NCI-H2171 treated with DMSO at 0.1 percent for 48 hours (cell line): ENCODE measurements at regions not wholly inside any gene's neighbourhood (a gene's known extent, or its start where the extent isn't known, plus 50 kb on each side); places are given as distances from the start of the nearest gene placed in this dataset.
"Not testable (repeated sequence)": the region's sequence is repeated elsewhere in the genome, so short reads cannot be mapped to it uniquely, and the experiment has no call there.

Experiments used
- DNase-seq: peaks from one replicate; lab custom pipeline; 2025; lab: John Stamatoyannopoulos, UW

DNA sequence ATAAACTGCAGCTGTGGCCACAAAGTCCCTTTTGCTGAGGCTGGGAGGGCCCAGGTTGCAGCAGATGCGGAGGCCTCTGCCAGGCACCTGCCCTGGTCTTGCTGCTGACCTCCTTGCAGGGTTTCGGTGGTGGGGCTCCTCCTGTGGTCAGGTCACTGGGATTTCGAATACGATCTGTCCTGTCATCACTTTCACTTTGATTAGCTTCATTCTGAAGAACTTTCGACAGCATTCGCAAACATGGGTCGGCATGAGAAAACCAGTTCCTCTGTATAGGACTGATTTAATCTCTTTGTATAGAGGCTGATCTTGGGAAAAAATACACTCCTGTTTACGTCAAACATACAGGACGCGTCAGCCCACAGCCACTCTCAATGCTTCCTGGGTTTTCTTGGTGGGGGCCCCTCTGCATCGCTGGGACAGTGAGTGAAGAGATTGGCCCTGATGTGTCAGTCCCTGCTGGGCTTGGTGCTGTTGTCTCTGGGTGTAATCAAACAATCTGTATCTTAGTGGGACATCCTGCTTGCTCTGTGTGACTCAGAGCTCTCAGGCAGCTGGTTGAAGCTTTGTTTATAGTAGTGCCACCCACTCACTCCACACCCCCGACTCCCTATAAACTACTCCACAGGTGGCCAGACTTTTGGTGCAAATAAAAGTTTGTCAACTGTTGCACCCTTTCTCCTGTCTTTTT lies 209.4 kb upstream of the CXCR4 start:
- DNase-seq = no peak

DNA sequence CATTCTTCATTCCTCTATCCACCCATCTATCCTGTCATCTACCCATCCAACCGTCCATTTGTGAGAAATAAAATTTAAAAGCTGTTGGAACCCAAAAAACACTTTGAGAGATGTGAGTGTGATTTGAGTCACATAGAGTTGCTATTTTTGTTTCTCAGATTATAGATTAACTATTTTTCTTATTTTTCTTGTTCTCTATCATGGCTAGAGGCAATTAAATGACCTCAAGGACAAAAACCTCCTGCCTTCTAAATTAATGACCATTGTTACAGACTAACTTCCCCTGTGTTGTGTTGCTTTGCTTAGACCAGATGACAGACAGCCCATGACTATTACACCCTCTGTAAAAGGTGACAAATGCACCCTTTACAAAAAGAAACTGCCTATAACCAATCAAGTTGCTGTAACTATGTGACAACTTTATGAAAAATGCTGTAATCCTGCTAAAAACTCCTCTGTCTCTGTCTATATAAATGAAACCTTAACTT lies 207.9 kb upstream of the CXCR4 start:
- DNase-seq = no peak

DNA sequence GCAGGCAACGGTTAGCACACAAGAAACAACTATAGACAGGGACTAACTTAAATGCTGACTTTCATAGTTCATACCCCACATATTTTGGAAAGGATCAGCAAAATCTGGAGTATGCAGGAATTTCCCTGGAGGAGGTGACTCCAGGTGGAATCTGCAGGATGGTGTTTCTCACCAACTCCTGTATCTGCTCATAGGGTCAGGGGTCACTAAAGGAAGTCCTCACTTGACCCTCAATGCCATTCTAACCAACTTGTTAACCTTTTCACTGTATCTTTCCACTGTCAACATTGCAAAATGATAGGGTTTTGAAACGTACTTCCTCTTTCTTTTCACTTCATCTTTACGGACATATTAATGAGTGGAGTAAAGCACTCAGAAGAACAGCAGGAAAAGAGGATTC lies 207.0 kb upstream of the CXCR4 start:
- no peak for DNase-seq

DNA sequence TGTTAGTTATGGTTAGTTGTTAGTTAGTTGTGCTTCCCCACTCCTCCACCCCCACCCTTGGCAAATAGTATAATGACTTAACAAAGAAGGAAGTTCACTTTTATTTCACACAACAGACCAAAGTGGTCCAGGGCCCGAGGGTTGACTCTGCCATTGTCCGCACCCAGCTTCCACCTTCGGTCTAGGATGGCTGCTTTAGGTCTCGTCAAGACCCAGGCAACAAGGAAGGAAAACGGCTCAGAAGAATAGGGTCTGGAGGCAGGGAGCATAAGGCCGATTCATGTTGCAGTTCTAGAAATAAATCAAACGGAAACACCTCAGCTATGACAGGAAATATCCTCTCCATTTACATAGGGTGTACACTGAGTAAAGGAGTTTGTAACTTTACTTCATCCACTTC lies 206.0 kb upstream of the CXCR4 start:
- DNase-seq = no peak

DNA sequence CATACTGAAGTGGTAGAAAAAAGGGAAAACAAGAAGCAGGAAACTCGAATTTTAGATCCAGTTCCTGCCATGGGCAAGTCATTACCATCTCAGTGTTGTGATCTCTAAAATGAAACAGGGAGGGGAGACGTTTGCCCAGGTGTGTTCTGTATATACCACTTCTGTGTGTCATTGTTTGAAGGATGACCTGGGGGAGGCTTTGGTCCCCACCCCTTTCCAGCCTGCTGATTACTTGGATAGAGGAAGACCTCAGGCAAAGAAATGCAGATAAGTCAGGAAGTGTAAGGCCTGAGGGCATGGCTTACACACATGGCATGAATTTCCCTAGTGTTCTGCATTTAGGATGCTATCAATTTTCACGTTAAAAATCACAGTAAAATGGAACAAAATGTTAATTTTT lies 205.2 kb upstream of the CXCR4 start:
- no peak for DNase-seq

DNA sequence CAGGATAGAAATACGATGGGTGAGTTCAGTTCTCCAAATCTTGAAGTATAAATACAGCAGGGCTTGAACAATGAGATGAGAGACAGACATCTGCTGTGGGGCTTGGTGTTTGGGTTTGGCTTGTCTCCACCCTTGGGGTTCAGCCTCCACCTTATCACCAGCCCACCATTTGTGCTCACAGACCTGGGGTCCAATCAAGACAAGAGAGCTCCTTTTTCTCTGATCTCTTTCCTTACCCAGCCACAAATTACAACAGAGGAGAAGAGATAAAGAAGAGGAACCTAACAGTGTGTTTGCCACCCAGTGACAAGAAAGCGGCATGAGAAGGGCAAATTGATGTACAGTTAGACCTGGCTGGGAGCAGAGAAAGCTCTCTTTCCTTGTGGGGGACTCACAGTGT lies 204.5 kb upstream of the CXCR4 start:
- DNase-seq = no peak

DNA sequence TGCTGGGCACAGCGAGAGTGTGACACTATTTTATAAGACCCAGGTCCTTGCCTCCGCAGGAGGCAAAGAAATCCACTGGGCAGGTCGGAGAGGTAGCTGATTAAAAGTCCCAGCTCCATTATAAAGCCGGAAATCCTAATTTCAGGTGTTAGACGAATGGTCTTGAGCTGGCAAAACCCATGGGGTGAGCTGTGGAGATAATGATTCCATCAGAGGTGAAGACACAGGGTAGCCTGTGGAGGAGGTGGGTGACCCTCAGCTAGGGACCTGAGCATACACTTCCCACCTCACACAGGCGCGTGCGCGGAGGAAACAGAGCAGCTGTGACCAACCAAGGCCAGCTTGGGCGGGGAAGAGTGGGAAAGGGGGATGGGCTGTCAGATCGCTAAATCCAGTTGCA lies 201.7 kb upstream of the CXCR4 start:
- DNase-seq = no peak

DNA sequence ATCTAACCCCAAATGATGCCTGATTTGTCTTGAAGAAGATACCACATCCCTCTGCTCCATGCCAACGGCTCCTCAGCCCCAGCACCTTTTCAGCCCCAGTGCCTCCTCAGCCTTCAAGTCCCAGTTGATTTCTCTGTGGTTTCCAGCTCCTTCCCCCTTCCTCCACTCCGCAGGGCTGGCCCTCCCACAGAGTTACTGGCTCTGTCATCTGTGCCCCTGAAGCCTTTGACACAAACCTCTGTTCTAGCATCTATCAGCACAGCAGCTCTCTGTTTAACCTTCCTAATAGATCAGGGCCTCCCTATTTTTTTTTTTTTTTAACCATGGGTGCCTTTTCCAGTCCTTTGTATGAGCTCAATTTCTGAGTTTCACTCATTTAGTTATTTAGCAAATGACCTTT lies 201.3 kb upstream of the CXCR4 start:
- DNase-seq = no peak

DNA sequence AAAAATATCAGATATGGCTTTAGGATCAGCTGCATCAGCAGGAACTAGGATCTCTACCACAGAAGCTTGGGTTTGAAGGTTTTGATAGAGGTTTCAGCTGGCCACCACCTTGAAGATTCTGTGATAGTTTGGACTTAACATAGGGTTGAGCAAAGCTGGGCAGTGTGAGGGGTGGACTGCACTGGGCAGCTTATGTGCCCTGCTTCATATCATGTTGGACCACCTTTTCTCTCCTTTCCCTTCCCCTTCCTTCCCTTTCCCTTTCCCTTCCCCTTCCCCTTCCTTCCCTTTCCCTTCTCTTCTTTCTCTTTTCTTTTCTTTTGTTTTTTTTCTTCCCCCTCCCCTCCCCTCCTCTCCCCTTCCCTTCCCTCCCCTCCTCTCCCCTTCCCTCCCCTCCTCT lies 196.3 kb upstream of the CXCR4 start:
- DNase-seq = no peak

DNA sequence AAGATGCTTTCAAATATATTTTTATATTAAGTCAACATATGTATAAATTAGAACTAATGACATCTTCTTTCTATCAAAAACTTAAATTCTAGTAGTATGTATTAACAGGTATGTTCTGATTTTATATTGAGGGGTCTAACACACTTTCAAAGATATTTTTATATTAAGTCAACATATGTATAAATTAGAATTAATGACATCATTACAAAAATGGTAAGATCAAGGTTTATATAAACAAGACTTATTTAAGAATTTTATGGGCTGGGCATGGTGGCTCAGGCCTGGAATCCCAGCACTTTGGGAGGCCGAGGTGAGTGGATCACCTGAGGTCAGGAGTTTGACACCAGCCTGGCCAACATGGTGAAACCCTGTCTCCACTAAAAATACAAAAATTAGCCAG lies 194.6 kb upstream of the CXCR4 start:
- DNase-seq = not testable (repeated sequence)

DNA sequence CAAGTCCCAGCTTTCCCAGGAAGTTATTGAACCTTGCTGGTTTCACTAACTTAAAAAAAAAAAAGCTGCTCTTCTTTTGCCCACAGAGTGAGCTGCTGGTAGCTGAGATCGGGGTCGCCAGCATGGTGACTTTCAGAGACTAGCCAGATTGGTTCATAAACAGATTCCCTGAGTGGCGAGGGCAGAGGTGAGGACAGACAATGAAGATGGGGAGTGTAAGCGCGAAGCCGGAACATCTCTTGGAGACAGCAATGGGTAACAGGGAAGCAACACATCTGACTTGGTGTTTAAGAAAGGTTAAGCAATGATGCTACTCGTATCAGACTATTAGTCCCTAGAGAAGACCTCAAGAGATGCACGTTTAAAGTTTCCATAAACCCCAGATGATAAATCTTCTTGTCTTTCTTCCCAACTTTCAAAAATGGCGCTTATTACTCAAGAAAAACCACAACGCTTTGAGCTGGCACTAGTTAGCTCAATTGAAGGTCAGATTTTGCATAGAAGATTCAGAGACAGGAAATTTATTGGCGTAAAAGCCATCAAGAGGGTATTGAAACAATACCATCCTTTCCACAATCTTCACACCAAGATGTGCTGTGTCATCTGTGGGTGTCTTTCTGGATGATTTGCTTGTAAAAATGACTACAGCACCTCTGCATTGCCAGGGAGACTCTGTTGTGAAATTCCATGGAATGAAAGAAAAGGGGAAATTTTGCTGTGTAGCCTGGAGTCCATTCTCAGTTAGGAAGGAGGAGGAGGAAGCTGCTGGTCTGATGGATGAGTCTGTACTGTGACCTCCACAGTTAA lies 193.1 kb upstream of the CXCR4 start:
- no peak for DNase-seq

DNA sequence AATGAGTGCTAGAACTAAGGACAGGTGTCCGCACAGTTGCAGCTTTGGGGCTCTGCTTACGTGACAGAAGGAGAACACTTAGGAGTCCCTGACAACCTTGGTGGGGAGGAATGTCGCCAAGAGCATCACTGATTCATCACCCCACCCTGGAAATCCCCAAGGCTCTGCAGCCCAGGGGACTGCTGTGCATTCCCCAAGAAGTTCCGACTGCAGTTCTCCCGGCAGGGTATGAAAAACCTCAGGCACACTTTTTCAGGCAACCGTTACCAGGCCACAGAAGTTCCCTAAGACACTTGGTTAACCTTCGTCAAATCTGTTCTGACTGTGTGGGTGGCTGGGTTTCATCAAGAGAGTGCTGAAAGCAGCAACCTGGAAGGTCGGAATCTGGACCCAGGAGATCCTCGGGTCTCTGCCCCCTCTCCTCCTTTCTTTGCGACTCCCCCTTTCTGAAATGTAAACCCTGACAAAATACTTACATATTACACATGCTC lies 192.1 kb upstream of the CXCR4 start:
- DNase-seq = peak; percentile 76

DNA sequence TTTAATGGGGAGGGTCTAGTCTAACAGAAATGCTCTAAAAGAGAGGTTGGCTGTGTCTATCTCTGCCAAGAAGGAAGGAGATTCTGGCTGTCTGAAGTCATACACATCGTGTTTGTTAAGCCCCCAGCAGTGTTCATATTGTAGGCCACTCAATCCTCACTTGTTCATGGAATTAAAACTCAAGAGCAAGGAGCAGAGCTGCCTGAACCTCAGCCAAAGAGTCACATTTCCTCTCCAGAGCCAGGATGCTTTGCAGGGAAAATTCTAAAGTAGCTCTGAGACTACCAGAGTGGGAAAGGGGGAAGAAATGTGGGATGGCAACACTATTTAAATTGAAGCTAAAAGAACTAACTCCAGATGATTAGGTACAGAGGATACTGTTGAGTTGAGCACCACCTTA lies 190.7 kb upstream of the CXCR4 start:
- no peak for DNase-seq

DNA sequence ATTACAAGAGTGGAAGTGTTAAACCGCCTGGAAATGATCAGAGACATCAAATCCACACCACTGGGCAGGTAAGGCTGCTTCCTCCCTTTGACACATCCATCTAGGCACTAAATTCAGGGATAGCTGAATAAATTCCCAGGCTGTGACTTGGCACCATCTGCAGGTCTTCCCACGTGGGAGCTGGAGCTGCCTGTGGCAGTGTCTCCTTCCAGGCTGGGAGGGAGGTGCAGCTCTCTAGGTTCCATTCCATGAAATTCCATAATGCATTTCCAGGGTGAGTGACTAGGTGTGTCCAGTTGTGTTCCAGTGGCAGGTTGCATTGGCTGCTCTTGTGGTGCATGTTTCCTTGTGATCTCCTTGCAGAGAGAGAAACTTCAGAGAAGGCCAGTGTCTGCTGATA lies 188.9 kb upstream of the CXCR4 start:
- peak; percentile 15 for DNase-seq

DNA sequence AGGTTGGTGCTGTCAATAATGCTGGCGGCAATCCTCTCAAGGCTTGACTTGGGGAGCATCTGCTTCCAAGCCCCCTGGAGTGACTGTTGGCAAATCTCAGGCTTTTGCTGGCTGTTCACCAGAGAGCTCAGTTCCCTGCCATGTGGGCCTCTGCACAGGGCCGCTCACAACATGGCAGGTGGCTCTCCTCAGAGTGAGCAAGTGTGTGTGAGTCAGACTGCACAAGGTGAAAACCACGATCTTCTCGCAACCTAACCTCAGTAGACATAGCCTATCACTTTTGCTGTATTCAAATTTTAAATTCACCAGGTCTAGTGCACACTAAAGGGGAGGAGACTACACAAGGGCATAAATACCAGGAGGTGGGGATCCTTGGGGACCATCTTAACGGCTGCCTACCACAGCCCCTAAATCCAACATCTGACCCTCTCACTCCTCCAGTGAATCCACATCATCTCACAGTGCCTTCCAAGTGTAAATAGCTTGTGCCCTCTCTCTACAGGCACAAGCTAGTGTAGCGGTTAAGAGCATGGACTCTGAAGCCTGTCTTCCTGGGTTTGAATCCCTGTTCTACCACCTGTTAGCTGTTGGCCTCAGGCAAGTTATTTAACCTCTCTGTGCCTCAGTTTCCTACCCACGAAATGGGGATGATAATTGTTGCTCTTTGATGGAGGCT lies 187.7 kb upstream of the CXCR4 start:
- peak; percentile 94 for DNase-seq

DNA sequence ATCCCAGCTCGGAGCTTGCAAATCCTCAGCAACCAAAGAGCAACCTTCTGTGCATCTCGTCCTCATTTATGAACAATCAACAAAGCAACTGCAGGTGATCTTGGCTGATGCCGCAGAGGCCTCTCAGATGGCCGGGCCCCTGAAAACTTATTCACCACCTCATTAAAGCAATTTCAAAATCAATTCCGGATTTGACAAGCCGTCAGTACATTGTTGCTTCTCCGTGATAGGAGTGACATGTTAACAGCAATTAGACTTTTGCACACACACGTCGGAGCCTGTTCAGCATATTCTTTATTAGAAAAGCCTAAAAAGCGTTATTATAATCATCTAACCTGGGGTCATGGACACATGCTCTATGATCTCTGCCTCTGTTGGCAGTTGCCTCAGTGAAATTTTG lies 183.1 kb upstream of the CXCR4 start:
- DNase-seq = no peak

DNA sequence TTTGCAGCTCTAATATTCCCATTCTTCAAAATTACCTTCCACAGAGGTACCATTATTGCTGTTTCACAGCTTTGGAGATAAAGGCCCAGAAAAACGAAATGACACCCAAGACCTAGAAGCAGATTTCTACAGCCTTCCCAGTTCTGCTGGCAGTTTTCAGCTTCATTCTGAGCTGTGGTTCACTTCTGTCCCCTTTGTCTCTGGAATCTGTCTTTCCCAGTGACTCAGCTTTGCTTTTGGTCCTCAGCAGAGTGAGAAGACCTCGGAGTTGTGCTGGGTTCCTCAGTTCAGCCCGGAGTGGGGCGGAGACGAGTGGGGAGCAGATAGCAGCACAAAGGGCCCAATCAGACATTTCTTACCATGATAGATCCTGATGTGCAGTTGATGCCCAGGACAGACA lies 180.7 kb upstream of the CXCR4 start:
- DNase-seq = no peak

DNA sequence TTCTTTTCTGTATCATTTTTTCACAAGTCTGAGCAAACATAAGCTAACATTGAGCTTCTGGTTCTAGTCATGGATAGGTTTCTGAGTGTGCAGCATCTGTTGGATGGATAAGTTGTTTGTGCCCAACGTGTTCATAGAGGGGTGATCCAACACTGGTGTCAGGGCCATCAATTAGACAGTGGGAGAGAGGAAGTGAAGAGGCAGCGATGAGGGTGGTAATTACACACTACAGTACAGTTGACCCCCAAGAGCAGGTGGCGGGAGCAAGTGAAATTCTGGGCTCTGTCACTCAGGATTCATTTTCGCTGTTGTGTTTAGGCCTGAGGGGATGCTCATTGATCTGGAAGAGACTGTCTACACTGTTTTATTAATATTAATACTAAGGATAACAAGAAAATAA lies 180.0 kb upstream of the CXCR4 start:
- DNase-seq = peak; percentile 97

DNA sequence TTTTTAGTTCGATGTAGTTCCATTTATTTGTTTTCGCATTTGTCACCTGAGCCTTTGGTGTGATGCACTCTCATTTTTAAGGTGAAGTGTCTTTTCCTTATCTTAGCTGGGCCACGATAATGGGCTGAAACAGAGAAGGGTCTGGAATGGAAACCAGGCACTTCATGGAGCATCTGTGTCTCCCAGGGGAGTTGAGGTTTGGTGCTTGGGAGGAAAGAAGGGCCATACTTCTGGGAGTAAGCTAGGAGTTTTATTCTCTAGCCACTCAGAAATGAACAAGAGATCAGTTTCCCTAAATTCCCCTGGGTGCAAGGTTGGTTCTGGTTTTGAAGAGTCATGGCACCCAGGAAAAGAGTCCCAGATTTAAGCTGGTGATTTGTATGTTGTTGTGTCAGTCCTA lies 179.4 kb upstream of the CXCR4 start:
- peak; percentile 97 for DNase-seq

DNA sequence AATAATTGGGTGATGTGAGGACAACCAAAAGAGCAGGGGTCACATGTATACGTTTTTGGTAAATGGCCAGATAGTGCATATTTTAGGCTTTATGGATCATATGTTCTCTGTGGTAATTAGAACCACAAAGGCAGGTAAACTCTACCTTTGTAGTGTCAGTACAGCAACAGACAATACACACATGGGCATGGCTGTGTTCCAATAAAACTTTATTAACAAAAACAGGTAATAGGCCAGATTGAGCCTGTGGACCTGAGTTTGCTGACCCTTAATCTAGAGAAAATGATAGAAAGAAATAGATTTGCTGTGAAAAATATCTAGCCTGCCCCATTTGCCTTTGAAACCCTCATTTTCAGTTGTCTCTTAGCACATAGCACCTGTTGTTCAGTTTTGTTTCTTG lies 177.2 kb upstream of the CXCR4 start:
- no peak for DNase-seq

DNA sequence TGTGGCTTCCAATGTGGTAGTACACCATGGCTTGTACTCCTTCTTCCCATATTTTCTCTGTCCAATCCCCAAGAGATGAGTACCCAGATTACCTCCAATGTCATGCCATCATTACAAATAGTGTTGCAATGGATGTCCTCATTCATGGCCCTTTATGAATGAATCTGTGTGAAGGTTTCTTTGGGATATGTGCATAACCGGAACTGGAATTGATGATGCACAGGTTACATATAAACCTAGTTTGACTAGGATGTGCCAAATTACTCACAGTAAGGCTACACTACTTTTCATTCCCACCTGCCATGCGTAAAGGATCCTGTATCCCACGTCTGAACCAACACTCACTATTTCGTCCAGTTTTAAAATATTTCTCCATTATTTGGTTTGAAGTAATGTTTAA lies 173.9 kb upstream of the CXCR4 start:
- DNase-seq = no peak

DNA sequence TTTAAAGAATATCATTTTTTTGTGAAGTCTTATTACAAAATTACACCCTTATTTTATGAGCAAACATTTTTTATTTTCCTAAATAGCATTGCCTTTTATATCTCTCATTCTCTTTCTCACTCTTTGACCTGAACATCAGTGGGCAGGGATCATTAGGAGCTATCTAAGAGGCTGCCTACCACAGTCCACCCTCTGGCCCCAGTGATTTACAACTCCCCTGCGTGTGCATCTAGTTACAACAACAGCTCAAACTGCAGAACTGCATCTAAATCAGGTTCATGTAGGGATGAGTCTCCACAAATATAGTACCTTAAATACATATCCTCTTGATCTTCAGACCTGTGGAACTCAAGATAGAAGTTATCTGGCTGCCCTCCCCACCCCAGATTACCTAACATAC lies 172.4 kb upstream of the CXCR4 start:
- DNase-seq = no peak

DNA sequence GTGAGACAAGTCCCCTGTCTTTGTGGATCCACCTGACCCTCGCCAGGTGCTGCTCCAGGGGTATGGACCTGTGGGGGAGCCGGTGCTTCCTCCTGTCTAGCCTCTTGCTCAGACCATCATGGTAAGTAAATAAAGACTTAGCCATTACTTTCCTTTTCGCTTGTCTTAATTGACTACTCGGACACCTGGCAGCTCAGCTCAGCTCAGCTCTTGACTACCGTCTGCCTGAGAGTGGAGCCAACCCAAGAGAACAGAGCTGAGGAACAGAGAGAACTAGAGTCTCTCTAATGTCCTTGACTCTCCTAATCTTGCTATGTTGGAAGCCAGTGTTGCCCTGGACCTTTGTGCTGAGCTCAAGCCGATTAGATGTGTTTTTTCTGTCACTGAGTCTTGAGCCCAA lies 170.3 kb upstream of the CXCR4 start:
- no peak for DNase-seq
